ENCODE measurements at regions not wholly inside any gene's neighbourhood (a gene's known extent, or its start where the extent isn't known, plus 50 kb on each side); places are given as distances from the start of the nearest gene placed in this dataset.
A peak's percentile ranks its signal among the peaks of the same experiment; 100 is the strongest.
"Not testable (repeated sequence)": the region's sequence is repeated elsewhere in the genome, so short reads cannot be mapped to it uniquely, and the experiment has no call there.

GRCh38 chr1:121003230-121003629 is 113.7 kb downstream of the PPIAL4A start:
- DNase-seq = not testable (repeated sequence)

- DNase-seq = not testable (repeated sequence)
Observed at GRCh38 chr1:121006826-121007225, 117.3 kb downstream of the PPIAL4A start.

- DNase-seq = not testable (repeated sequence)
Observed at GRCh38 chr1:121007755-121008154, 118.2 kb downstream of the PPIAL4A start.

GRCh38 chr1:121008512-121009215 is 119.1 kb downstream of the PPIAL4A start:
- not testable (repeated sequence) for DNase-seq

- peak in 1 of 2 donors; percentile 7 for DNase-seq
Observed at GRCh38 chr1:121009216-121010057, 119.9 kb downstream of the PPIAL4A start.

GRCh38 chr1:121010141-121010540 is 120.6 kb downstream of the PPIAL4A start:
- DNase-seq = not testable (repeated sequence)

GRCh38 chr1:121013181-121013580 is 123.6 kb downstream of the PPIAL4A start:
- DNase-seq = not testable (repeated sequence)

GRCh38 chr1:121016182-121017028 is 126.8 kb downstream of the PPIAL4A start:
- DNase-seq = peak; percentile 52 to 54

- not testable (repeated sequence) for DNase-seq
Observed at GRCh38 chr1:121019715-121020349, 130.3 kb downstream of the PPIAL4A start.

- peak; percentile 35 to 51 for DNase-seq
Observed at GRCh38 chr1:121020350-121021236, 131.0 kb downstream of the PPIAL4A start.

- not testable (repeated sequence) for DNase-seq
Observed at GRCh38 chr1:121021716-121022115, 132.1 kb downstream of the PPIAL4A start.

- not testable (repeated sequence) for DNase-seq
Observed at GRCh38 chr1:121032878-121033494, 143.4 kb downstream of the PPIAL4A start.

GRCh38 chr1:121036792-121037191 is 147.2 kb downstream of the PPIAL4A start:
- DNase-seq = not testable (repeated sequence)

GRCh38 chr1:121040974-121041373 is 143.2 kb downstream of the FAM72B start:
- not testable (repeated sequence) for DNase-seq

- not testable (repeated sequence) for DNase-seq
Observed at GRCh38 chr1:121041497-121041896, 142.6 kb downstream of the FAM72B start.

- not testable (repeated sequence) for DNase-seq
Observed at GRCh38 chr1:121042882-121043281, 141.3 kb downstream of the FAM72B start.

- DNase-seq = not testable (repeated sequence)
Observed at GRCh38 chr1:121048293-121048752, 135.8 kb downstream of the FAM72B start.

- DNase-seq = not testable (repeated sequence)
Observed at GRCh38 chr1:121048769-121049443, 135.2 kb downstream of the FAM72B start.

GRCh38 chr1:121050097-121050496 is 134.0 kb downstream of the FAM72B start:
- not testable (repeated sequence) for DNase-seq
